GM23338 (cell line): ENCODE measurements at regions not wholly inside any gene's neighbourhood (a gene's known extent, or its start where the extent isn't known, plus 50 kb on each side); places are given as distances from the start of the nearest gene placed in this dataset.

Experiments used
- CREB1 ChIP-seq: fragments of 250-450 bp; sonication (Bioruptor Pico); IDR thresholded peaks from 2 replicates; pipeline ENCODE4 v1.5.0; 2020; ENCODE audit warnings: low read depth, mild to moderate bottlenecking, moderate library complexity
- CTCF ChIP-seq, 2 experiments: fragments of 200-600 bp in 1 of 2; sonication (generic) in 1 of 2; conservative IDR thresholded peaks; 2 replicates each; pipeline versions ENCODE4 v1.5.1 to v1.6.1; 2016 to 2017; ENCODE audit warnings: antibody characterized with exemption in 2 of 2, low read depth in 2 of 2, mild to moderate bottlenecking in 2 of 2, moderate library complexity in 1 of 2
- EZH2 ChIP-seq: fragments of 200-600 bp; sonication (generic); IDR thresholded peaks from one replicate; pipeline ENCODE4 v1.8.0; 2017; ENCODE audit warnings: antibody characterized with exemption, mild to moderate bottlenecking, low read depth; ENCODE audit not compliant: unreplicated experiment
- EZH2phosphoT487 ChIP-seq: fragments of 200-600 bp; sonication (generic); IDR thresholded peaks from one replicate; pipeline ENCODE4 v1.8.1; 2018; ENCODE audit warnings: antibody characterized with exemption; ENCODE audit not compliant: unreplicated experiment
- JUNB ChIP-seq: IDR thresholded peaks from one replicate; pipeline ENCODE4 v1.6.1; 2016; ENCODE audit warnings: antibody characterized with exemption; ENCODE audit not compliant: unreplicated experiment
- NANOG ChIP-seq: IDR thresholded peaks from 2 replicates; pipeline ENCODE4 v1.6.1; 2016; ENCODE audit warnings: antibody characterized with exemption, borderline replicate concordance
- POLR2AphosphoS5 ChIP-seq: IDR thresholded peaks from 2 replicates; pipeline ENCODE4 v1.6.1; 2016; ENCODE audit warnings: antibody characterized with exemption, low read depth
- ZNF331 ChIP-seq: fragments of 250-450 bp; sonication (Bioruptor Pico); IDR thresholded peaks from 2 replicates; pipeline ENCODE4 v1.5.0; 2020; ENCODE audit warnings: low read depth, mild to moderate bottlenecking, moderate library complexity
- TF ChIP-seq, protein P1 (sequence below): IDR thresholded peaks from one replicate; pipeline ENCODE4 v1.6.1; 2018; ENCODE audit warnings: antibody characterized with exemption; ENCODE audit not compliant: unreplicated experiment
- TF ChIP-seq, protein P2 (sequence below): fragments of 250-450 bp; sonication (Bioruptor Pico); IDR thresholded peaks from 2 replicates; pipeline ENCODE4 v1.5.0; 2020; ENCODE audit warnings: mild to moderate bottlenecking, moderate library complexity

GRCh38 chr4:121242188-121242750 lies 78.1 kb upstream of the TNIP3 start:
- TF ChIP-seq CTCF (conservative IDR thresholded peaks at IDR 0.05; ENCODE audit: low read depth in 2 of 2): no peak
- TF ChIP-seq, protein P1, sequence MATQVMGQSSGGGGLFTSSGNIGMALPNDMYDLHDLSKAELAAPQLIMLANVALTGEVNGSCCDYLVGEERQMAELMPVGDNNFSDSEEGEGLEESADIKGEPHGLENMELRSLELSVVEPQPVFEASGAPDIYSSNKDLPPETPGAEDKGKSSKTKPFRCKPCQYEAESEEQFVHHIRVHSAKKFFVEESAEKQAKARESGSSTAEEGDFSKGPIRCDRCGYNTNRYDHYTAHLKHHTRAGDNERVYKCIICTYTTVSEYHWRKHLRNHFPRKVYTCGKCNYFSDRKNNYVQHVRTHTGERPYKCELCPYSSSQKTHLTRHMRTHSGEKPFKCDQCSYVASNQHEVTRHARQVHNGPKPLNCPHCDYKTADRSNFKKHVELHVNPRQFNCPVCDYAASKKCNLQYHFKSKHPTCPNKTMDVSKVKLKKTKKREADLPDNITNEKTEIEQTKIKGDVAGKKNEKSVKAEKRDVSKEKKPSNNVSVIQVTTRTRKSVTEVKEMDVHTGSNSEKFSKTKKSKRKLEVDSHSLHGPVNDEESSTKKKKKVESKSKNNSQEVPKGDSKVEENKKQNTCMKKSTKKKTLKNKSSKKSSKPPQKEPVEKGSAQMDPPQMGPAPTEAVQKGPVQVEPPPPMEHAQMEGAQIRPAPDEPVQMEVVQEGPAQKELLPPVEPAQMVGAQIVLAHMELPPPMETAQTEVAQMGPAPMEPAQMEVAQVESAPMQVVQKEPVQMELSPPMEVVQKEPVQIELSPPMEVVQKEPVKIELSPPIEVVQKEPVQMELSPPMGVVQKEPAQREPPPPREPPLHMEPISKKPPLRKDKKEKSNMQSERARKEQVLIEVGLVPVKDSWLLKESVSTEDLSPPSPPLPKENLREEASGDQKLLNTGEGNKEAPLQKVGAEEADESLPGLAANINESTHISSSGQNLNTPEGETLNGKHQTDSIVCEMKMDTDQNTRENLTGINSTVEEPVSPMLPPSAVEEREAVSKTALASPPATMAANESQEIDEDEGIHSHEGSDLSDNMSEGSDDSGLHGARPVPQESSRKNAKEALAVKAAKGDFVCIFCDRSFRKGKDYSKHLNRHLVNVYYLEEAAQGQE: no peak
- TF ChIP-seq EZH2: no peak
- TF ChIP-seq CREB1 (CRISPR knock-in tag): no peak
- no peak for TF ChIP-seq POLR2AphosphoS5
- no peak for TF ChIP-seq EZH2phosphoT487
- no peak for TF ChIP-seq ZNF331 (CRISPR knock-in tag)
- TF ChIP-seq NANOG: no peak
- no peak for TF ChIP-seq JUNB
- TF ChIP-seq, protein P2, sequence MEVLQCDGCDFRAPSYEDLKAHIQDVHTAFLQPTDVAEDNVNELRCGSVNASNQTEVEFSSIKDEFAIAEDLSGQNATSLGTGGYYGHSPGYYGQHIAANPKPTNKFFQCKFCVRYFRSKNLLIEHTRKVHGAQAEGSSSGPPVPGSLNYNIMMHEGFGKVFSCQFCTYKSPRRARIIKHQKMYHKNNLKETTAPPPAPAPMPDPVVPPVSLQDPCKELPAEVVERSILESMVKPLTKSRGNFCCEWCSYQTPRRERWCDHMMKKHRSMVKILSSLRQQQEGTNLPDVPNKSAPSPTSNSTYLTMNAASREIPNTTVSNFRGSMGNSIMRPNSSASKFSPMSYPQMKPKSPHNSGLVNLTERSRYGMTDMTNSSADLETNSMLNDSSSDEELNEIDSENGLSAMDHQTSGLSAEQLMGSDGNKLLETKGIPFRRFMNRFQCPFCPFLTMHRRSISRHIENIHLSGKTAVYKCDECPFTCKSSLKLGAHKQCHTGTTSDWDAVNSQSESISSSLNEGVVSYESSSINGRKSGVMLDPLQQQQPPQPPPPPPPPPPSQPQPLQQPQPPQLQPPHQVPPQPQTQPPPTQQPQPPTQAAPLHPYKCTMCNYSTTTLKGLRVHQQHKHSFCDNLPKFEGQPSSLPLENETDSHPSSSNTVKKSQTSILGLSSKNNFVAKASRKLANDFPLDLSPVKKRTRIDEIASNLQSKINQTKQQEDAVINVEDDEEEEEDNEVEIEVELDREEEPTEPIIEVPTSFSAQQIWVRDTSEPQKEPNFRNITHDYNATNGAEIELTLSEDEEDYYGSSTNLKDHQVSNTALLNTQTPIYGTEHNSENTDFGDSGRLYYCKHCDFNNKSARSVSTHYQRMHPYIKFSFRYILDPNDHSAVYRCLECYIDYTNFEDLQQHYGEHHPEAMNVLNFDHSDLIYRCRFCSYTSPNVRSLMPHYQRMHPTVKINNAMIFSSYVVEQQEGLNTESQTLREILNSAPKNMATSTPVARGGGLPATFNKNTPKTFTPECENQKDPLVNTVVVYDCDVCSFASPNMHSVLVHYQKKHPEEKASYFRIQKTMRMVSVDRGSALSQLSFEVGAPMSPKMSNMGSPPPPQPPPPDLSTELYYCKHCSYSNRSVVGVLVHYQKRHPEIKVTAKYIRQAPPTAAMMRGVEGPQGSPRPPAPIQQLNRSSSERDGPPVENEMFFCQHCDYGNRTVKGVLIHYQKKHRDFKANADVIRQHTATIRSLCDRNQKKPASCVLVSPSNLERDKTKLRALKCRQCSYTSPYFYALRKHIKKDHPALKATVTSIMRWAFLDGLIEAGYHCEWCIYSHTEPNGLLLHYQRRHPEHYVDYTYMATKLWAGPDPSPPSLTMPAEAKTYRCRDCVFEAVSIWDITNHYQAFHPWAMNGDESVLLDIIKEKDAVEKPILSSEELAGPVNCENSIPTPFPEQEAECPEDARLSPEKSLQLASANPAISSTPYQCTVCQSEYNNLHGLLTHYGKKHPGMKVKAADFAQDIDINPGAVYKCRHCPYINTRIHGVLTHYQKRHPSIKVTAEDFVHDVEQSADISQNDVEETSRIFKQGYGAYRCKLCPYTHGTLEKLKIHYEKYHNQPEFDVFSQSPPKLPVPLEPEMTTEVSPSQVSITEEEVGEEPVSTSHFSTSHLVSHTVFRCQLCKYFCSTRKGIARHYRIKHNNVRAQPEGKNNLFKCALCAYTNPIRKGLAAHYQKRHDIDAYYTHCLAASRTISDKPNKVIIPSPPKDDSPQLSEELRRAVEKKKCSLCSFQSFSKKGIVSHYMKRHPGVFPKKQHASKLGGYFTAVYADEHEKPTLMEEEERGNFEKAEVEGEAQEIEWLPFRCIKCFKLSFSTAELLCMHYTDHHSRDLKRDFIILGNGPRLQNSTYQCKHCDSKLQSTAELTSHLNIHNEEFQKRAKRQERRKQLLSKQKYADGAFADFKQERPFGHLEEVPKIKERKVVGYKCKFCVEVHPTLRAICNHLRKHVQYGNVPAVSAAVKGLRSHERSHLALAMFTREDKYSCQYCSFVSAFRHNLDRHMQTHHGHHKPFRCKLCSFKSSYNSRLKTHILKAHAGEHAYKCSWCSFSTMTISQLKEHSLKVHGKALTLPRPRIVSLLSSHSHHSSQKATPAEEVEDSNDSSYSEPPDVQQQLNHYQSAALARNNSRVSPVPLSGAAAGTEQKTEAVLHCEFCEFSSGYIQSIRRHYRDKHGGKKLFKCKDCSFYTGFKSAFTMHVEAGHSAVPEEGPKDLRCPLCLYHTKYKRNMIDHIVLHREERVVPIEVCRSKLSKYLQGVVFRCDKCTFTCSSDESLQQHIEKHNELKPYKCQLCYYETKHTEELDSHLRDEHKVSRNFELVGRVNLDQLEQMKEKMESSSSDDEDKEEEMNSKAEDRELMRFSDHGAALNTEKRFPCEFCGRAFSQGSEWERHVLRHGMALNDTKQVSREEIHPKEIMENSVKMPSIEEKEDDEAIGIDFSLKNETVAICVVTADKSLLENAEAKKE (CRISPR knock-in tag): no peak
